Right kidney (tissue), 1 donor: ENCODE measurements at regions not wholly inside any gene's neighbourhood (a gene's known extent, or its start where the extent isn't known, plus 50 kb on each side); places are given as distances from the start of the nearest gene placed in this dataset.
A peak's percentile ranks its signal among the peaks of the same experiment; 100 is the strongest.
"Not testable (repeated sequence)": the region's sequence is repeated elsewhere in the genome, so short reads cannot be mapped to it uniquely, and the experiment has no call there.

Experiments used
- DNase-seq: peaks from one replicate; pipeline ENCODE4 v3.0.0-alpha.2; 2016

DNA sequence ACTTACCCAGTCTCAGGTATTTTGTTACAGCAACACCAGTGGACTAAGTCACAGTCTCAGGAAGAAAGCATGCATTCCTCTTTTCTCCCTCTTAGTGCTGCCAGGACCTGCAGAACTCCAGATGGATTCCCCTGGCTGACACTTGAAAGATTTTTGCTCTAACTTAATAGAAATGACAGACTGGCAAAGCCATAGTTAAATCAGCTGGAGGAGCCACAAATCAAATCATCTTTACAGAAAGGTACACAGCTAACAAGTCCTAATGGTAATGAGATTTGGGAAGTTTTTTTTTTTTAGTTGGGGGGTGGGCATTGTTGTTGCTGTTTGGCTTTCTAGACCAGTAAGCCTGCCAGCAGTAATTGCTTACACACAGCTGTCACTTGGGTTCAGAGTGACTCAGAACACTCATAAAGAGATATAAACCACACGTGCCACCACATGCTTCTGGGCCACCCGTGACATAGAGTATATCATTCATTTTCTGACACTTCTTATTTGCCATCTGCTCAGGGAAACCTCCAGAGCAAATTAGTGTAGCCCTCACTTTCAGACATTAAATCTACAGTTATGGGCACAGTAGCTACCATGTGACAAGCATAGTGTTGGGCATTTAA, 72.4 kb downstream of the FH start:
- no peak for DNase-seq

DNA sequence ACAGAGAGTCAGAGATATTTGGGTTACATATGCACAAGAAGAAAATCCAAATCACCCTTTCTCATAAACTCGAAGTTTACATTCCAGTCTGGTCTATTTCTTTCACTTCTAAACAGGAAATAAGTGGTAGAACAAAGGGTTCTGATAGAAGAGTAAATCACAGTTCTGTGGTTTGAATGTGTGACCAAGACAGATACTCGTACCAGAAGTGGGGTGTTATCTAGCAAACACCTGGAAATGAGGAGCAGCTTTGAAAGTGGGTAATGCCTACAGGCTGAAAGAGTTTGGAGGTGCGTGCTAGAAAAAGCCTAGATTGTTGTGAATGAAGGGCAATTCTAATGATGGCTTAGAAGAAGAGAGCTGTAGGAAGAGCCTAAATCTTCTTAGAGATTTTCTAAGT, 74.7 kb downstream of the FH start:
- DNase-seq: no peak

DNA sequence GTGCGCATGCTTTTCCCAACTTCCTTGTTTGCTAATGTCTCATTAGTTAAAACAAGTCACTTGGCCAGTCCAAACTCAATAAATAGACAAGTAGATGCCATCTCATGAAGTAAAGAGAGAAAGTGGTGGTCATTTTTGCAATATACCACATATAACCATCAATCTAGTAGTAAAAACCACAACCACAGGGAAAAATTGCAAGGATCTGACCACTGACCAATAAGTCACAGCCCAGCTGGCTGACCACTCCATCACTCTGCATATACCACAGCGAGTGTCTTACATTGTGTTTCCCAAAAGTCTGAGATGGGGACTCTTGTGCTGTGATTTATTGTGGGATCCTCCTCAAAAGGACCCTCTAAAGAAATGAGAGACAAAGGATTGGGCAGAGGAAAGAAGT, 76.0 kb downstream of the FH start:
- no peak for DNase-seq

DNA sequence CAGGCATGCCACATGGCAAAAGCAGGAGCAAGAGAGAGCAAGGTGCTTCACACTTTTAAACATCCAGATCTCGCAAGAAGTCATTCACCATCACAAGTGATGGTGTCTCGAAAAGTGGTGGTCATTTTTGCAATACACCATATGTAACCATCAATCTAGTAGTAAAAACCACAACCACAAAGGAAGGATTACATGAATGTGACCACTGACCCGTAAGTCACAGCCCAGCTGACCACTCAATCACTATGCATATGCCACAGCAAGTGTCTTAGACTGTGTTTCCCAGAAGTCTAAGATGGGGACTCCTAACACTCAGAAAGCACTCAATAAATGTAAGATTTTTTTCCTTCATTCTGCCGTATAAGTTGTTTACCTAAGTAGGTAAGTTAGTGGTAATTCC, 76.9 kb downstream of the FH start:
- DNase-seq: no peak

DNA sequence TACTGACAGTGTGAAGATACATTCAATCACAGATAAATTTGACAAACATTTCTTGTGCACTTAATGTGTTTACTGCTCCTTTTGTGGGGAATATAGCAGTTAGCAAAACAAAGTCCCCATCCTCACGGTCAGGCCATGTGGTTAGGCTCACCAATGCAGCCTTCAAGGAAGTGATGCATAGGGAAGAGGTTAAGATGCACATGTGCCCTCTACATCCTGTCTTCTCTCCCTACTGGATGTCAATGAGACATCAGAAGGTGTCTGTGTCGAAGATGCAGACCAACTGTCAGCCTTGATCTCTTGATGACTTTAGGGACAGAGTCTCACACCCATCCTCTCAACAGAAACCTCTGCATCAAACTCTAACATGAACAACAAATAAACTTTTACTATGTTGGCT, 78.7 kb downstream of the FH start:
- DNase-seq: no peak

DNA sequence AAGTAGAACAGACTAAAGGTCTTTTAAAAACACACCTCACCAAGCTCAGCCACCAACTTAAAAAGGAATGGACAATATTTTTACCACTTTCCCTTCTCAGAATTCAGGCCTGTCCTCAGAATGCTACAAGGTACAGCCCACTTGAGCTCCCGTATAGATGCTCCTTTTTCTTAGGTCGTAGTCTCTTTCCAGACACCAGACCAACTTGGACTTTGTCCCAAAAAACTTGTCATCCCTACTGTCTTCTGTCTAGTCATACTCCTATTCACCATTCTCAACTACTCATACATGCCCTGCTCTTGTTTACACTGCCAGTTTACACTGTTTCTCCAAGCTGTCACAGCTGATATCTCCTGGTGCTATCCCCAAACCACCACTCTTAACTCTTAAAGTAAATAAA, 80.9 kb downstream of the FH start:
- not testable (repeated sequence) for DNase-seq

DNA sequence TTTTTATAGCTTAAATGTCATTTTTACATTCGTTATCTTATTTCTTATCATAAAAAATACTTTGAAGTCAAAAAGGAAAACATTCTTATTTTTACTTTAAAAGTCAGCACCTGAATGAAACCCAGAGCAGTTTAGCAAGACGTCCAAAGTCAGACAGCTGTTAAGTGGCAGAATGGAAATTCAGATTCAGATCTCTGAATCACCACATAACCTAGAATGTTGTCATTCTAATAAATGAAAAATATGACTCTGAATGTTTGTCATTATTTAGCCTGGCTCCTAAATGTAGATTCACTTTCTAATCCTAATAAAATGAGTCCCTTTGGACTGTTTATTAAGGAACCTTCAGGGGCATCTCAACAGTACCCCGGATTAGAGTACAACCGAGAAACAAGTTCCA, 75.2 kb upstream of the RGS7 start:
- DNase-seq: no peak

DNA sequence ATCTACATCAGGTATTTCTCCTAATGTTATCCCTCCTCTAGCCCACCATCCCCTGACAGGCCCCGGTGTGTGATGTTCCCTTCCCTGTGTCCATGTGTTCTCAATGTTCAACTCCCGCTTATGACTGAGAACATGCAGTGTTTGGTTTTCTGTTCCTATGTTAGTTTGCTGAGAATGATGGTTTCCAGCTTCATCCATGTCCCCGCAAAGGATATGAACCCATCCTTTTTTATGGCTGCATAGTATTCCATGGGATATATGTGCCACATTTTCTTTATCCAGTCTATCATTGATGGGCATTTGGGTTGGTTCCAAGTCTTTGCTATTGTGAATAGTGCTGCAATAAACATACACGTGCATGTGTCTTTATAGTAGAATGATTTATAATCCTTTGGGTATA, 68.1 kb upstream of the RGS7 start:
- not testable (repeated sequence) for DNase-seq

DNA sequence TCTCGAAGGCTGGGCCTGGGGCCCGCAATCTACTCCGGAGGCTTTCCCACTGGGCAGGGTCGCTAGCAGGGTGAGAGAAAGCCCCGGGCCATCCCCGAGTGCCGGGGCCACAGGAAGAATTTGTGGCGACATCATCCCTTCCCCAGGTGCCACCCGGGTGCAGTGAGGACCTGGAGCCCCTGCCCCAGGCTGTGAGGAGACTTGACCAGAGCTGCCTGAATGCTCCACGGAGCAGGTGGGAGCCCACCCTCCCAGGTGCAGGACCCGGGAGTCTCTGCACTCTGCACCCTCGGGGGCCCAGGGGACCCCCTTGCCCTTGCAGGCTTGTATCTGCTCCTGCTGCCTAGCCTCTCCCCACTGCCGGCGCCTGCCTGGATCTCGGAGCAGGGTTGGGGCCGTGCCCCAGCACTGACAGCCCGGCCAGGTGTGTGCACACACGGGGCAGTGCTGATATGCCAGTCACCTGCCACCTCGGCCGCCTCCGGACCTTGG, 67.5 kb upstream of the RGS7 start:
- peak; percentile 2 for DNase-seq

DNA sequence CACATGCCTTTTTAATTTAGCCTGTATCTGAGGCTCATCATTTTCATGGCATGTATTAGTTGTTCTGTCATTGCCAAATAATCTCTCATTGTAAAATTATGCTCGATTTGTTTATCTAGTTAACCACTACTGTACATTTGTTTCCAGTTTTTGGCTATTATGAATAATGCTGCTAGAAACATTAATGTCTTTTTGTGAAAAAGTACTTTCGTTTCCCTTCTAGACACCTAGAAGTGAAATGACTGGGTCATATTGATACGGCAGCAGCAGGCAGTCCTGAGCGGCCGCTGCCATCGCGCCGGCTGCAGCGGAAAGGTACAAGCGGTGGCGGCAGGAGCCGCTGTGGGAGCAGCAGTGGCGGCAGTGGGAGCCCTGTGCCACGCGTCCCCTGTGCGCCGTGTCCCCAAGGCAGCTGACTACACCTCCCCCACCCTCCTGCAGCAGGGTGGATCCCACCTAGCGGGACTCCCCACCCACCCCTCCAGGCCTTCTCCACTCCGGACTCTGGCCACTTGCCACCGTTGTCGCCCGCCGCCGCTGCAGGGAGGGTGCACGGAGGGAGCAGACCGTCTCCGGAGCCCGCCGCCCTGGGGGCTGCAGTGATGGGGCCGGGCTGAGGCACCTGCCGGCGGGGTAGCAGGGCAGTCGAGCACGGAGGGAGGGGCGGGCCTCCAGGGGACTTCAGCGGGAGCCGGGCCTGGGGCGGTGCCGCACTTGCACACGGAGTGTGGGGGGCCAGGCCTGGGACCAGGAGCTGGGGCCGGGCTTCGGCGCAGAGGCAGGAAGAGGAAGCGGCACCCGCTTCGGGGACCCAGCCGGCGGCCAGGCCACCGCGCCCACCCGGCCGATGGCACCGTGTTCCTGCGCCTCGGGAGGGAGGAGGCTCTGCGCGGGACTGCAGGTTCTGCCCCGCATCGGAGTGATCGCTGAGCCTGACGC, 66.8 kb upstream of the RGS7 start:
- peak; percentile 69 for DNase-seq

DNA sequence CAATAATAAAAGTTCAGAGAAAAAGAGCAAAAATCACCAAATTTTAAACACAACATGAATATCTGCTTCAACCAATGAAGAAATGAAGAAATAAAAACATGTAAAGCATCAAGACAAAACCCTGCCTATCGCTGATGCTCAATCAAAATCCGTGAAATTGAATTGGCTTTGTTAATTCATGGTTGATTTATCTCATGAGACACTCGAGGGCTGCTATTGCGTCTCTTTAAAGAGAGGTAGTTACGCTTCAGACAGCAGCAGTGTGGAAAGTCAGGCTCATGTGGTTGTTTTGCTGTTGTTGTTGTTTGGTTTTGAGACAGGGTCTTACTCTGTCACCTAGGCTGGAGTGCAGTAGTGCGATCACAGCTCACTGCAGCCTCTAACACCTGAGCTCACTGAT, 65.5 kb upstream of the RGS7 start:
- DNase-seq: no peak

DNA sequence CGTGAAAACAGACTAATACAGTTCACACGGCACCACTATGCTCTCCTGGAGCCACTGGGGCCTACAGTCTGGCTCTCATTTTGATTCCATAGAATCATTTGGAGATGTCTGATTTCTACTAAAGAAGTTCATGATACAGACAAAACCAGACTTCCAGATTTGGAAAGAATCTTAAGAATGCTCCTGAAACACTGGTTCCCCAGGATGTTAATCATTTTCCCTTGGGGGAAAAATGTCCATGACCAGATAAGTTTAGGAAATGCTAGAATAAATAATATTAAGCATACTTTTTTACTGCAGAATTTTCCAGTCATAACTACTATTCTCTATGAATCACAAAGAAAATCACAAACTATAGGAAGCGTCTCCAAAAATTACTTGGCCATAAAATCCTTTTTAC, 63.0 kb upstream of the RGS7 start:
- no peak for DNase-seq

DNA sequence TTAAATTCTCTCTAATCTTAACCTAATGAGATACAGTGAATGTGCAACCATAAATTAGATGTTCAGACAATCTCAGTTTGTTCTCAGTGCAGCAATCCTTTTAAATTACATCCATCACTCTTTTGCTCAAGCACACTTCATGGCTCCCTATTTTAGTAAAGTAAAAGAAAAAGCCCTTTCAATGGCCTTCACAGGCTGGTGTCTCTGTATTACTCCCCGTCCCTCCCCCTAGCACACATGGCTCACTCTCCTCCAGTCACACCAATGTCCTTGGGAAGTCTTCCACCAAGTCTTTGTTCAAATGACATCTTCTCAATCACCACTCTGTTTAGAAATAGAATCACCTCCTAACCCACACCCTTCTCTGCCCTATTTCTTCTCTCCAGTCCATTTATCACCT, 60.3 kb upstream of the RGS7 start:
- no peak for DNase-seq

DNA sequence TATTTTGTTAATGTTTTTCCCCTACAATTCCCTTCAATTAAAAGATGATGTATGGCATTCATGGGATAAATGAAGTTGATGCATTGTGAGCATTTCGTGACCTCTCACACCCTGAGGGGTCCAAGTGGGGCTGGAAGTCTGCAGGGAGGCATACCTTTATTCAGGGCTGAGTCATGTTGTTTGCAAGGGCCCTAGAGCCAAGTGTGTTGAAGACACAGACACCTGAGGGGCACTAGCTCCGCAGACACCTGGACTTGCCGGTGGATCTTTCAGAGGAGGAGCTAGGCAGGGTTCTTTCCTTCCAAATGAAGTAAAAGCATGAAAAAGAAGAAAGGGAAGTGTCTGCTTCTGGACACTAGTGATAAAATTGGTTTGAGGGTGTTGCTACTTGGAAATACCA, 57.0 kb upstream of the RGS7 start:
- no peak for DNase-seq

DNA sequence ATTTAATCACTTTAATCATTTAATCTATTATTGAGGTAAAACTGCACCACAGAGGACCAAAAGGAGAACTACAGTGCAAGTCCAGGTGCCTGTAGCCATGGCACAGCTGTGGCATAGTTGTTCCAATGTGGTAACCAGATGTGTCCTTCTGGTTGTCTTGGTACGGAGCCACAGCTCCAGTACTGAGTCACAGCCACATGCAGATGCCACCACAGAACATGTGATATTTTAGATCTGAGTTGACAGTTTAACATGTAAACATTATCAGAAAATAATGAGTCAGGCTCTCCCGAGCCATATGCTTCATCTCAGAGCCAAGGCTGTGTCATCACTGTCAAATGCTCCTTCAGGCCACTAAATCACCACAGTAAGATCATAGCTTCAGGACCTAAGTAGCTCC, 56.4 kb upstream of the RGS7 start:
- no peak for DNase-seq

DNA sequence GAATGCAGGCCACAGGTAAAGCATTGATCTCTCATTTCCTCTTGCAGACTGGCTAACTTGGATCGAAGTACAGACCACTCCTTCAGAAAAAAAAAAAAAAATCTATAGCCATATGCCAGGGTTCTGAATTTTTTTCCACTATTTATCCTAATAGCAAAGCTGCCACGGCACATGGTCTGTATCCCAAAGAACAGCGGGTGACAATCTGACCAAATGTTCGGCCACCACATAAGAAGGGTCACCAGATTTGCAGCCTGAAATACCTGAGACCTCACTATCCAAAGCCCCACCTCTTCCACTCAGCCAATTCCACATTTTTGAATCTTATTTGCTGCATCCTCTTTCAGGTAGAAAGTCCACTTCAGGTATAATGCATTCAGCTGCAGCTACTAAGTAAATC, 55.6 kb upstream of the RGS7 start:
- DNase-seq: no peak

DNA sequence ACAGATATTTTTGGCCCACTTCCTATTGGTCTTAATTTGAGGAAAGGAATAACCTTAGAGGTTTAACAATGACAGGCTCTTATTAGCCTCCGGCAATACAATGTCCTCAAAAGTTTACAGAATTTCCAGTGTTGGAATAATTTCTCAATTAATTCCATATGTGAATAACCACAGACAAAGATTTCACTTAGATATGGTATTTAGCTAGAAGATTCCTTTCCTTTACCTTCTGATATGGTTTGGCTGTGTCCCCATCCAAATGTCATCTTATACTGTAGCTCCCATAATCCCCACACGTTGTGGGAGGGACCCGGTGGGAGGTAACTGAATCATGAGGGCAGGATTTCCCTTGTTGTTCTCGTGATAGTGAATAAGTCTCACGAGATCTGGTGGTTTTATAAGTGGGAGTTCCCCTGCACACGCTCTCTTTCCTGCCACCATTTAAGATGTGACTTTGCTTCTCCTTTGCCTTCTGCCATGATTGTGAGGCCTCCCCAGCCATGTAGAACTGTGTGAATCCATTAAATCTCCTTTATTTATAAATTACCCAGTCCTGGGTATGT, 54.9 kb upstream of the RGS7 start:
- DNase-seq: no peak

DNA sequence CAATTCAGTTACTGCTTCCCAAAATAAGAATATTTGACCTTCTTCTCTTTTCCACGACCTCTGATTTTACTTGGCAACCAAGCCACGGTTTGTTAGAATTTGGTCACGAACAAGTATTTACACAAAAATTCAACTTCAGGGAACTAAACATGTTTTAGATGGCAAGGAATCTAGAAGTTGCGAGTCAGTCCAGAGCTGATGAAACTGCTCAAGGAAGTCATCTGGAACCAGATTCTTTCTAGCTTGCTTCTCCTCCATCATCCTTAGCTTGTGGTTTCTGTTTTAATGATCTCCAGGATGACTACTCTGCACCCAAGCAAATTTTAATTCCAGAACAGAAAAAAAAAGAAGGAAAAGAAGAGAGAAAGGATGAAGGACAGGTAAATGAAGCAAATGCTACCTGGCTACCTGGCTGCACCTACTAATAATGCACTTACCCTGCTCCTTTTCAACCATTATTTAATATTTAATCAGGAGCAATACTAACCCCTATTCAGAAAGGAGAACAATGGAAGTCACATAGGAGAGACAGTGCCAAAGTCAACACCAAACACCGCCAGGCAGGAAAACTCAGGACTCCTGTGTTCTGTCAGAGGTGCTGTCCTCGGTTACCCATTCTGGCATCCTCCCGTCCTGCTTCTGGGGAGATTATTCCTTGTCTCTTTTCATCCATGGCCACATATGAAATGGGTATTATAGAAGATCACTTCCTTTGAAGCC, 54.2 kb upstream of the RGS7 start:
- no peak for DNase-seq

DNA sequence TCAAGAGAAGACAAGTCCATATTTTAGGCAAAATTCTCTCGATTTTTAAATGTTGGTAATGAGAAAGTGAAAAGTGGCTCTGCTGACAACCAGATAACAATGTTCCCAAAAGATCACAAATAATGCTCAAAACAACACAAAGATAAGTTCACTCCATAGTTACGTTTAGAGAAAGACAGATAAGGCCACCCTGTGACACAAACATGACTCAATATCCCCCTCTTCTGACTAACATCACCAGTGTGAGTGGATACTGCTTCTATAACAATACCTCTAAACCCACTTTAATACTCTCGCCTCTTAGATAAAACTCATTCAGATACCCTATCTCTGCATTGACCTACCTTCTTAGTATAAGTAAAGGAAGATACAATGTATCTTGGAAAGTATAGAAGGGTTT, 51.2 kb upstream of the RGS7 start:
- no peak for DNase-seq
